GM21367 (cell line): ENCODE measurements at regions not wholly inside any gene's neighbourhood (a gene's known extent, or its start where the extent isn't known, plus 50 kb on each side); places are given as distances from the start of the nearest gene placed in this dataset.
"Not testable (repeated sequence)": the region's sequence is repeated elsewhere in the genome, so short reads cannot be mapped to it uniquely, and the experiment has no call there.

Experiments
- ATAC-seq: cut with Tn5 transposase; IDR thresholded peaks from one replicate; pipeline ENCODE4 v1.9.1; 2021; ENCODE audit not compliant: unreplicated experiment

DNA sequence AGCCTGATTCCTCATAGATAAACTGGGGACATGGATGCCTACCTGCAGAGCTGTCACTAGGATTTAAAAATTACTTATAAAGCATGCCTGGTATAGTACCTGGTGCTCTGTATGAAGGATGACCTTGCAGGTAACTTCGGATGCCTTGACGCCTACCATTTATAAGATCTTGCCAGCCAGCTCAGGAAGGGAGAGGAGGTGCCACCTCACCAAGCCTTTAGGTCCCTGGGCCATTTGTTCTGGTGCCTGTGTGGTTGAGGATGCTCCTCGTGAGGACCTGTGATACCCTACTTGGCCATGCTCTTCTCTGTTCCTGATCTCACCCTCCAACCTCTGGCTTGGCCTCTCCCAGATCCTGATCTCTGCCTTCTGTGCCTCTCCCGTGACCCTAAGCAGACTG lies 85.2 kb downstream of the FDX1 start:
- ATAC-seq, result no peak

DNA sequence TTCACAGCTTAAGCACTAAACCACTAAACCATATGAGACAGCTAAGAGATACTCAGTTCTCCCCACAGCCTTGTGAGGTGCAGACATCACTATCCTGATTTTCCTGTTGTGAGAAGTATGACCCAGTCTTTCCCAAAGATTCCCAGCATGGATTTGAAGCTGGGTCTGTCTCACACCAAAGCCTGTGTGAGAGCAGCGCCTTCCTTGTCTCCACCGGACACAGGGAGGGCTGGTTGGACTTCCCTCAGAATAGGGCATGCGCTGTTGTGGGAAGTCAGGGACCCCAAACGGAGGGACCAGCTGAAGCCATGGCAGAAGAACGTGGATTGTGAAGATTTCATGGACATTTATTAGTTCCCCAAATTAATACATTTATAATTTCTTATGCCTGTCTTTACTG lies 87.6 kb downstream of the FDX1 start:
- not testable (repeated sequence) for ATAC-seq

DNA sequence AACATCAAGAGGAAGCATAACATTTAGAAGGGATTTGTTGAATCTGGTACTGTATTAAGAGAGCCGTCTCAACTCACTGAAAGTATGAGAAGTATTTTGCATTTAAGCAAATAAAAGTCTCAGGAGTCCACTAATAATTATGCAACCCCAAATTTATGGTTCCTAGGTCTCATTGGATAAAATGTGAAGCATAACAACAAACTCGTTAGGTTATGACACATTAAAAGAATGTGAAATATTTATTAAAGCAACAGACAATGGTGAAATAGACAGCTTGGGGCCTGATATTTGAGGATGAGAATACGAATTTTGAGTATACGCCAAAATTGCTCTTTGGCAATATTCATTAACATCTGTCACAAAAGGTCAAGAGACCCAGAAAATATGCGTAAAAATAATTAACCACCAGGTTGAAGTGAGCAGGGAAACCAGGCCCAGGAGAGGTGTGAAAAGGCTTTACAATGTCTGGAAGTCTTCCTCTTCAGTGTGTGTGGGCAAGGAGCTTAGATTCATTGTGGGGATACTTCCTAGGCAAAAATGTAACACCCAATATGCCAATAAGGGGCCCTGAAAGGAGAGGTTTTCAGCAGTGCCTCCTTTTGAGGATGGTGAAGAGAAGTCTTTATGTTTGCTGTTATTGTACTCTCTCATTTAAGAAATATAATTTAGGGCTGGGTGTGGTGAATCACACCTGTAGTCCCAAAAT lies 89.2 kb downstream of the FDX1 start:
- ATAC-seq, result no peak

DNA sequence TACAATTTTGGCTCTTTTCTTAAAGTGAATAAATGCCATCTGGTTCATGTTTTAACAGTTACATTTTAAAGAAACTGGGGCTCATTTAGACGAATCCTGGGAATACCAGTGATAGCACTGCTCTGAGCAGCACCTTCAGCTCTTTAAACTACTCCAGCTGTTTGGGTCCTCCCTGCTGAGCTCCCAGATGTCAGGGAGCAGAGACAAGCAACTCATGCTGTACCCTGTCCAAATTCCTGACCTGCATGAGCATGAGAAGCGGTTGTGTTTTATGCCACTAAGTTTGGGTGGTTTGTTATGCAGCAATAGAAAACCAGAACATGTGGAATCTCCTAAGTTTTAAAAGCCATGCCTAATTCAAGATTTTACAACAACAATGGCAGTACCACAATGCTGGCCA lies 90.0 kb downstream of the FDX1 start:
- ATAC-seq, result no peak

DNA sequence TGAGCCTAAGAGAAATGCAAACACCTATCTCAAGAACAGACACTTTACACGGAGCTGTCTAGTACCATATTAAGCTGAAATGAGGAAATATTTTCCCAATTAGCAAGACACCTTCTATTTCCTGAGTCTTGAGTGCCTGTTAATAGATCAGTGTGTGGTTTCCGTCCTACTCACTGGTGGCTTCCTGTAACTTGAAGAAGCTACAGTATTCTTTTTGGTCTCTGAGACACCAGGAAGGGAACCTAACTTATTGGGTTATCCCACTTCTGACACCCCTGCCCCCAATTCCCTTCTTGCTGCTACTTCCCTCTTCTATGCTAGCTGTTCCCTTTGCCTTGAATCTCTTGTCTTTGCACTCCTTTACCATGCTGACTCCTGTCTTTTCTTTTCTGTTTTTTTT lies 92.7 kb downstream of the FDX1 start:
- ATAC-seq, result no peak

DNA sequence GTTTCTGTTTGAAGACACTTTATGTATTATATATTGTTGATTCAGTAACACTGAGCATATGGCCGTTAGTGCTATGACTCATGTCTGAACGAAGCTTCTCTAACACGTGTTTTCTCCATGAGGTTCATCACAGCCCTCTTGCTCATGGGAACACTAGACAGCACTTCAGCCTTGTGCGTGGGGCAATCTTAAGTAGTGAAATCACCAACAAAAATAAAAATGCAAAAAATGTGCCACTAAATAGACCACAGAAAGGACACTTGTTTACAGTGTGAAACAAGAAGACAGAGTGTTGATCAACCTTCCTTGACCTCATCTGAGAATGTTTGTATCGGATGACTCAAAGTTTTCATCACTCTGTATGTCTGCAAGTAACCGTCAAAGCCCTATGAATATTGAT lies 94.5 kb downstream of the FDX1 start:
- no peak for ATAC-seq

DNA sequence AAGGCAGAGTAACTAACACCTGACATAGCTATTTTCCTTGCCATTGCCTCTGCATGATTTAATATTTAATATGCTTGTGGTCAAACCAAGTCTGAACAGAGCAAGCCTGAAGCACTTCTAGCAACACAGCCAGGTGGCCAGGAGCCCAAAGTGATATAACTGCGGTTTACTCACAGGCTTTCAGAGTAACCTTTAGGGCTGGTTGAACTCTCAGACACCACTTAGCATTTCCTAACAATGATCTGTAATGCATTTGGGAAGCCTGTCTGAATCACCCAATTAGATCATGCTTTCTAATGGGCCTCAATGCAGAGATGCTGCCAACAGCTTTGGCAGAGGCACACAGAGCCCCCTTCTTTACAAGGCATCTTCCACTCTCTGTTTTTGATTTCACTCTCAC lies 96.1 kb downstream of the FDX1 start:
- peak; percentile 59 for ATAC-seq

DNA sequence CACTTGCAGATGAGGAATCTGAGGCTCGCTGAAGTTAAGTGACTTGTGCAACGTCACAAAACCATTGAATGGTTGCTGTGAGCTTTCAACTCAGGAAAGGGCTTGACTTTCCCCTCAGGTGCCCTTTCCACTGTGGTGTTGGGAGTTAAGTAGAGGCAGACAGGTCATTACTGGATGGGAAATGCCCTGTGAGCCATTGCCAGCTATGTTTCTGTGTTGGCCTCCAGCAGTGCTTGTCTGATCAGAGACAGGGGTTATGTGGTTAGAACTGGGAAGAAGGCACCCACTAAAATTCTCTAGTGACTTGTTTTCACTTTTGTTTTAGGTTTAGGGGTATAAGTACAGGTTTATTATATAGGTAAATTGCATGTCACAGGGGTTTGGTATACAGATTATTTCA lies 96.6 kb downstream of the FDX1 start:
- peak; percentile 71 for ATAC-seq
